ENCODE measurements at regions not wholly inside any gene's neighbourhood (a gene's known extent, or its start where the extent isn't known, plus 50 kb on each side); places are given as distances from the start of the nearest gene placed in this dataset.
"Not testable (repeated sequence)": the region's sequence is repeated elsewhere in the genome, so short reads cannot be mapped to it uniquely, and the experiment has no call there.

DNA sequence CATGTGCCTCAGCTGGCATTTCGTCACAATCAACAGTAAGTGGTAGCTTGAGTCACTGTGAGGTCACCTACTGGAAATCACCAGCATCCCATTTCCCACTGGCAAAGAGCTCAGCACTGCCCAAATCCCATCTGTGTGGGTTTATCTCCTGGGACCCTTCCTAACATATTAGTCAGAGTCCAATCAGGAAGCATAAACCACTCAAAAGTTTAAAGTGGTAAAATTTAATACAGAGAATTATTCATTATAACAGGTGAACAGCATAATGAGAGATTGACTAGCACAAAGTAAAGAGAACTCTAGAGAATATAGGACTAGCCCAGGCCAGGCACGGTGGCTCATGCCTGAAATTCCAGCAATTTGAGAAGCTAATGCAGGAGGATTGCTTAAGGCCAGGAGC lies 107.1 kb upstream of the TP53BP2 start:
- peak; percentile 5 for DNase-seq

DNA sequence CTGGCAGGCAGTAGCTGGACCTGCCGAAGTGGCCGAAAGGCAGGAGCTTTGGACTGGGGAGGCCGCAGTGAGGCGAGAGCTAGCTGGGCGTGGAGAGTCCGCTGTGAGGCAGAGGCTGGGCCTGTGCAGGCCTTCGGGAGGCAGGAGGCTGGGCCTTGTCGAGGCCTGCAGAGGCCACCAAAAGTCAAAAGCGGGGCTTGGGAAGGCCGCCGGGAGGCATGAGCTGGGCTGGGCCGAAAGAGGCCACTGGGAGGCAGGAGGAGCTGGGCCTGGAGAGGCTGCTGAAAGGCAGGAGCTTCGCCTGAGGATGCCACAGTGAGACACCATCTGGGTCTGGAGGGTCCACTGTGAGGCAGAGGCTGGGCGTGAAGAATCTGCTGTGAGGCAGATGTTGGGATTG lies 105.8 kb upstream of the TP53BP2 start:
- DNase-seq: not testable (repeated sequence)

DNA sequence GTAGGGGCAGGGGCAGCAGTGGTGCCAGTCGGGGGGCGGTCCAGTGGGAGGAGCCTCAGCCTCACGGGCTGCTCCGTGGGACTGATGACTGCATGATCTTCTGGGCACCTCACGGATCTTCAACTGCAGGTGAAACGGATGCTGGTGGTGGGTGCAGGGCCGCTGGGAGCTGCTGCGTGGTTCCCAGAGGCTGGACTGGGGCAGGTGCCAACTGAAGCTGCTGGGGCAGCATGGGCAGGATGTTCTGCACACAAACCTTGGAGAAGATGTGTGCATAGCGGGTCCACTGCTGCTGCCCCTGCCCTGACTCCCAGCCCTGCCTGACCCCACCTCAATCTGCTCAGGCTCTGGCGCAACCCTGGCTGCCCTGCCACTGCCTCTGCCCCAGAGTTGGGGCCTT lies 104.2 kb upstream of the TP53BP2 start:
- DNase-seq: not testable (repeated sequence)

- not testable (repeated sequence) for DNase-seq
These were observed 102.3 kb upstream of the TP53BP2 start for GRCh38 chr1:223948041-223948440.

DNA sequence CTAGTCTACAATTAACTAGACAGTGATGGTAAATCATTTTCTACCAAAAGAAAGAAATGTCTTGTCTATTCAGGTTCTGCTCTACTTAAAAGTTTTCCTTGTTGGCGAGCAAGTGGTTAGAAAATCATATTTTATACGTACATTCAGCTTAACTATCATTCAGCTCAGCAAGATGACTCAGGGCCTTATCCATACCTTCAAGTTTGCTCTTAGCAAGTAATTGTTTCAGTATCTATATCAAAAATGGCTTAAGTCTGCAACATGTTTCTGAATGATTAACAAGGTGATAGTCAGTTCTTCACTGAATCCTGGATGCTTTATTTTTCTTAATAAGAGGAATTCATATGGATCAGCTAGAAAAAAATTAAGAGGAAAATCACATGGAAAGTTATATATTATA lies 90.8 kb upstream of the TP53BP2 start:
- DNase-seq: not testable (repeated sequence)

GRCh38 chr1:223931476-223931875 lies 85.7 kb upstream of the TP53BP2 start:
- DNase-seq: not testable (repeated sequence)

GRCh38 chr1:223920805-223921204 lies 75.1 kb upstream of the TP53BP2 start:
- DNase-seq: not testable (repeated sequence)

- not testable (repeated sequence) for DNase-seq
These were observed 69.7 kb upstream of the TP53BP2 start for GRCh38 chr1:223915476-223915875.

- DNase-seq: not testable (repeated sequence)
These were observed 68.0 kb upstream of the TP53BP2 start for GRCh38 chr1:223913715-223914114.

- not testable (repeated sequence) for DNase-seq
These were observed 62.3 kb upstream of the TP53BP2 start for GRCh38 chr1:223907943-223908587.

- DNase-seq: not testable (repeated sequence)
These were observed 57.5 kb upstream of the TP53BP2 start for GRCh38 chr1:223903221-223903620.

DNA sequence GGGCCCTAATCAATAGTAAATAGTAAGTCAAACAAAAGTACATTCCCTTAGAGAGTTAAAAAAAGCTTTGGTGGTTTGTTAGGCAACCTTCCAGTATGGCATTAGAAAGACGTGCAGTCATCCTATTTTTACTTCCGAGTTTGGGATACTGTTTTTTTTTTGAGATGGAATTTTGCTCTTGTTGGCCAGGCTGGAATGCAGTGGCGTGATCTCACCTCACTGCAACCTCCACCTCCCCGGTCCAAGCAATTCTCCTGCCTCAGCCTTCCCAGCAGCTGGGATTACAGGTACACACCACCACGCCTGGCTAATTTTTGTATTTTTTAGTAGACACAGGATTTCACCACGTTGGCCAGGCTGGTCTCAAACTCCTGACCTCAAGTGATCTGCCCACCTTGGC lies 54.0 kb upstream of the TP53BP2 start:
- DNase-seq: peak; percentile 8

DNA sequence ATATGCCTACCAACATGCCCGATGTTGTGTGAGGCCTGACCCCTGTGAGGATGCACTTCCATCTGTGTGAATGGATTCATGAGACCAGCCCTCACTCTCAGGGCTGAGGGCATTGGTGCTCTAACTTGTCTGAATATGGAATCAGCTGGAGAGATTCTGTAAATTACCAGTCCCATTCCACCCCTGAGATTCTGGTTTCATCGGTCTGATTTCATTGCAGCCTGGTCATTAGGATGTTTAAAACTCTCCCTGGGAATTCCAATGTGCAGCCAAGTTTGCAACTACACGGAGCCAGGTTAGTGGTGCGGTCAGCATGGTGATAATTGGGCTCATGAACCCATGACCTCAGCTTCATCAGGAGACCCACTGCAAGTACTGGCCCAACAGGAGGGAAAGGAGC lies 51.4 kb upstream of the TP53BP2 start:
- DNase-seq: not testable (repeated sequence)

DNA sequence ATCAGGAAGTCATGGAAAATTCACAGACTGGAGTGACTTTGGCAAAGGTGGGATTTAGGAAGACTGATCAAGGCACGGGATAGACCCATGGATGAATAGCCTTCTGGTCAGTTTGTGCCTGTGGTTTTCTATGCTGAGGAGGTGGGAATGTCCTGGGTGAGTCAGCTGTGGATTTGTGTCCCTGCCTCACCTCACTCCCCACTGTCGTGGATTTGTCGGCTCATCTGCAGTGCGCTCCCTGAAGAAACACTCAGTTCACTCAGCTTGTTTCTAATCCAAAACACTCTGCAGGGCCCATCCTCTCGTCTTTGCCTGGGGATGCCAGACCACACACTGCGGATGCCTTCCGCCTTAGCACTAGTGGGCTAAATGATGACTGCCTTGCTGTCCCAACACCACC lies 50.2 kb upstream of the TP53BP2 start:
- DNase-seq: not testable (repeated sequence)

All from fibroblast of skin of back (primary cell).